MCF 10A (cell line): ENCODE measurements at regions not wholly inside any gene's neighbourhood (a gene's known extent, or its start where the extent isn't known, plus 50 kb on each side); places are given as distances from the start of the nearest gene placed in this dataset.

ENCODE experiments used
- BruUV-seq: library from RNA; stranded (reverse); fragments of 400-500 nt; replicated peaks from 2 replicates; lab custom pipeline; 2021; lab: Mats Ljungman, UMichigan
- CTCF ChIA-PET: fragments of 300-600 bp; sonication (Branson Sonifier 250); formaldehyde crosslinking; extraction: SDS; loops from one replicate; lab custom pipeline; 2021; ENCODE audit warnings: antibody characterized with exemption, inconsistent platforms; lab: Yijun Ruan, JAX
- POLR2A ChIA-PET: fragments of 300-600, 350-650 bp; sonication (Branson Sonifier 250); formaldehyde crosslinking; extraction: SDS; loops from one replicate; lab custom pipeline; 2020; ENCODE audit warnings: antibody characterized with exemption, inconsistent platforms; lab: Yijun Ruan, JAX
- DNase-seq: peaks from one replicate; pipeline ENCODE4 v3.0.0-alpha.2; 2018; ENCODE audit not compliant: unreplicated experiment
- H3K27ac Mint-ChIP-seq: one replicate; pipeline ENCODE4 v1.8.0; 2022; ENCODE audit warnings: mild to moderate bottlenecking, low read depth, mixed read lengths; ENCODE audit not compliant: unreplicated experiment
- H3K27me3 Mint-ChIP-seq: one replicate; pipeline ENCODE4 v1.8.0; 2022; ENCODE audit warnings: mixed read lengths; ENCODE audit not compliant: insufficient read depth, unreplicated experiment
- H3K36me3 Mint-ChIP-seq: one replicate; pipeline ENCODE4 v1.8.0; 2022; ENCODE audit warnings: mild to moderate bottlenecking, moderate library complexity, mixed read lengths; ENCODE audit not compliant: insufficient read depth, unreplicated experiment
- H3K4me1 Mint-ChIP-seq: one replicate; pipeline ENCODE4 v1.8.0; 2022; ENCODE audit warnings: mixed read lengths; ENCODE audit not compliant: insufficient read depth, unreplicated experiment
- H3K4me3 Mint-ChIP-seq: one replicate; pipeline ENCODE4 v1.8.0; 2022; ENCODE audit warnings: mild to moderate bottlenecking, moderate library complexity, mixed read lengths; ENCODE audit not compliant: unreplicated experiment
- H3K9me3 Mint-ChIP-seq: one replicate; pipeline ENCODE4 v1.8.0; 2022; ENCODE audit warnings: mixed read lengths; ENCODE audit not compliant: unreplicated experiment
- intact Hi-C: fragments of 100-400 bp; cut with micrococcal nuclease; formaldehyde crosslinking; loops from 2 replicates; pipeline ENCODE4 v1.14.1; 2022
- TF ChIP-seq, protein P1 (sequence below): fragments of 200-600 bp; IDR thresholded peaks from one replicate; pipeline ENCODE4 v1.8.0; 2022; ENCODE audit warnings: antibody characterized with exemption, mild to moderate bottlenecking; ENCODE audit not compliant: unreplicated experiment

DNA sequence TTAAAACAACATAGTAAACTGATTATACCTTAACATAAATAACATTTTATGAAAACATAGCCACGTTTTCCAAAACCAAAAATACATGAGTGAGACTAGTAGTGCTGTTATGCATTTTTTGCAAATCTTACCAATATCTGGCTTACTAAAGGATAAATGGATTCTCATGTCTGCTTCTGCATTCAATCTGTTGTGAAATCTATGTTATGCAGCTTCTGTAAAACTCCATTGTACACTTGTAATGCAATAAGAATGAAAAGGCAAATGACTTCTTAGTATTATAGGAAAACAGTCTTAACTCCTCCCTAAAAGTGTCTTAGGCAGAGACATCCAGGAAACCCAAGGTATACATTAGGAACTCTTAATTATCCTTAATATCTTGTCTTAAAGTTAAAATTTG lies 330.9 kb upstream of the THBS1 start:
- CTCF ChIA-PET, result interaction anchor here (0.7 to 0.9 kb wide), 2 partner anchors 52 to 563 kb away, joined by 3 read pairs; no protein-coding TSS in a partner anchor
- H3K27ac Mint-ChIP-seq, result no peak overlapping the region
- no peak for DNase-seq
- BruUV-seq, result no TSS peak
- H3K36me3 Mint-ChIP-seq, result no peaks in the 10 kb centered on the region
- no peaks in the 10 kb centered on the region for H3K27me3 Mint-ChIP-seq
- no peaks in the 10 kb centered on the region for H3K9me3 Mint-ChIP-seq
- H3K4me1 Mint-ChIP-seq, result peaks cover 8% of the 10 kb centered on the region
- intact Hi-C loops, result no loop called here
- TF ChIP-seq, protein P1, sequence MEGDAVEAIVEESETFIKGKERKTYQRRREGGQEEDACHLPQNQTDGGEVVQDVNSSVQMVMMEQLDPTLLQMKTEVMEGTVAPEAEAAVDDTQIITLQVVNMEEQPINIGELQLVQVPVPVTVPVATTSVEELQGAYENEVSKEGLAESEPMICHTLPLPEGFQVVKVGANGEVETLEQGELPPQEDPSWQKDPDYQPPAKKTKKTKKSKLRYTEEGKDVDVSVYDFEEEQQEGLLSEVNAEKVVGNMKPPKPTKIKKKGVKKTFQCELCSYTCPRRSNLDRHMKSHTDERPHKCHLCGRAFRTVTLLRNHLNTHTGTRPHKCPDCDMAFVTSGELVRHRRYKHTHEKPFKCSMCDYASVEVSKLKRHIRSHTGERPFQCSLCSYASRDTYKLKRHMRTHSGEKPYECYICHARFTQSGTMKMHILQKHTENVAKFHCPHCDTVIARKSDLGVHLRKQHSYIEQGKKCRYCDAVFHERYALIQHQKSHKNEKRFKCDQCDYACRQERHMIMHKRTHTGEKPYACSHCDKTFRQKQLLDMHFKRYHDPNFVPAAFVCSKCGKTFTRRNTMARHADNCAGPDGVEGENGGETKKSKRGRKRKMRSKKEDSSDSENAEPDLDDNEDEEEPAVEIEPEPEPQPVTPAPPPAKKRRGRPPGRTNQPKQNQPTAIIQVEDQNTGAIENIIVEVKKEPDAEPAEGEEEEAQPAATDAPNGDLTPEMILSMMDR, result no peak
- POLR2A ChIA-PET, result no interaction called here
- H3K4me3 Mint-ChIP-seq, result no peak overlapping the region

DNA sequence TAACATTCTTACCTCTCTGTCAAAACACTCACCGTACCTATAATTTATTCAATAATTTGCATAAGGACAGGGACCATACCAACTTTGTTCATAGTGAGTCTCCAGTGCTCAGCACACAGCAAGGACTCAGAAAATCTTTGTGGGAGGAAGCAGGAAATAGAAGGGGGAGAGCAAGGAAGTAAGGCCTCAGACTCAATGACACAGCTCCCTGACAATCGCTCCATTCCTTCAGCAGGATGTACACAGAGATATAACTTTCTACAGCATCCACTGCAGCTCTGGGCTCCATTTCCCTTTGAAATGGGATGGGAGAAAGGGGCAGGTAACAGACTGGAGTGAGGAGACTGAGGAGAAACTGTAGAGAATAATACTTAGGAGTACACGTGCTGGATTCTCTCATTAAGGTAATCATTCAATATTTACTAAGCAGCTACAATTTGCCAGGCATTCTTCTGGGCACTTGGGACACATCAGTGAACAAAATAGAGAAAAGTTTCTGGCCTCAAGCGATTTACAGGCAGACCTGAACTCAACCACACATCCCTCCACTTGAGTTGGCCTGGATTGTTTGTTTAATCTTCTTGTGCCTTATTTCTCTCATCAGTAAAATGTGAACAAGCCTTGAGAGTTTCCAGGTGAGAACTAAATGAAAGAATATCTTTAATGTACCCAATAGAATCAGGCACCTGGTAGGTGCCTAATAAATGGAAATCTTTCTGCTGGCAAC lies 330.3 kb upstream of the THBS1 start:
- no TSS peak for BruUV-seq
- no peak for DNase-seq
- Mint-ChIP-seq H3K4me1 (peaks cover 8% of the 10 kb centered on the region), H3K27ac (no peak overlapping the region), H3K4me3 (no peak overlapping the region), H3K36me3 (no peaks in the 10 kb centered on the region), H3K9me3 (no peaks in the 10 kb centered on the region), H3K27me3 (no peaks in the 10 kb centered on the region)
- intact Hi-C loops, result no loop called here
- CTCF ChIA-PET, result no interaction called here
- TF ChIP-seq, protein P1, result no peak
- POLR2A ChIA-PET, result no interaction called here

DNA sequence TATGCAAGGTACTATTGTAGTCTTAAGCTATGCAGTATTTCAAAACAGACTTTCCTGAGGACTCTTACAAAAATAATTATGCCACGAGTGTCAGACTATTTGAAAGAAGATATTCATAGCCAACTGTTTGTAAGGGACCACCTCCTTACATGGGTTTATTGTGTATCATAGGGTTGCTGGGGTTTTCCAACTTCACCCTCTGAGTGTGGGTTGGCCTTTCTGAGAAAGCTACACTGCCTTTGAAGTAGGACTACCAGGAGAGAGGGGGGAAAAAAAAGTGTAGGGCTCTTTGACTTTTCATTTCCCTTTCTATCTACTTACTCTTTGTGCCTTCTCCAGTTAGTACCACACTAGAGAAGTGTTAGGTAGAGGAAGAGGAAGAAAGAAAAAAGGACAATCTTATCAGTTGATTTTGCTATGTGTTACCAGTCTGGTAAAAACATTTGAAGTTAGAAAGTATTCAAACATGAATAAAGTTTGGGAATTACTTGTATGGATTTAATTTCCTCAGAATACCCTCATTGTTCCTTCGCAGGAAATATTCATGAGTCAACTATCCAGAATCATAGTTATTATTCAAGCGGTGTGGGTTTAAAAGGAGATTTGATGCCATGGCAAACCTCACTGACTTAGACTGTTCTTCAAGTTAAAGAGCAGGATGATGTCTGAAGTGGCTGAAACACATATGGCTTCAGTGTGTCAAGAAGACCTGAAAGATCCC lies 329.3 kb upstream of the THBS1 start:
- no peaks in the 10 kb centered on the region for H3K27me3 Mint-ChIP-seq
- H3K36me3 Mint-ChIP-seq, result no peaks in the 10 kb centered on the region
- intact Hi-C loops, result no loop called here
- H3K4me1 Mint-ChIP-seq, result peaks cover 8% of the 10 kb centered on the region
- DNase-seq, result no peak
- ChIA-PET POLR2A (no interaction called here), CTCF (interaction anchor here (0.7 kb wide), 1 partner anchor 34 kb away, joined by 4 read pairs; no protein-coding TSS in a partner anchor)
- no peaks in the 10 kb centered on the region for H3K9me3 Mint-ChIP-seq
- TF ChIP-seq, protein P1, result no peak
- H3K27ac Mint-ChIP-seq, result no peak overlapping the region
- H3K4me3 Mint-ChIP-seq, result no peak overlapping the region
- no TSS peak for BruUV-seq

DNA sequence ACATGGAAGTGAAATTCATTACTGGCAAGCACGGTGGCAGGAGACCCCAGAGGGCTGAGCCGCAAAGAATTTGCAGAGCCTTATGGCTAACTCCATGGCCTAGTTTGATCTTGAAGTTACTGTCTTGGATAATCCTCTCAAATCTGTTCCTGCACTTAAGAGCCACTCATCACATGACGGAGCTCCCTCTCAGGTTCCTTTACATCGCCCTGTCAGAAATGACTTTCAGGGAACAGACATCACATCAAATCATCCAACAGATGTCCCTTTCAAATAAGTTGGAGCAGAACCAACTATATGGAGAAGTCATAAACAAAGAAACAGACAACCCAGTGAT lies 328.8 kb upstream of the THBS1 start:
- Mint-ChIP-seq H3K4me3 (no peak overlapping the region), H3K36me3 (no peaks in the 10 kb centered on the region), H3K4me1 (peaks cover 8% of the 10 kb centered on the region), H3K27ac (no peak overlapping the region), H3K9me3 (no peaks in the 10 kb centered on the region), H3K27me3 (no peaks in the 10 kb centered on the region)
- no peak for DNase-seq
- no TSS peak for BruUV-seq
- ChIA-PET CTCF (interaction anchor here (0.7 kb wide), 1 partner anchor 34 kb away, joined by 4 read pairs; no protein-coding TSS in a partner anchor), POLR2A (no interaction called here)
- TF ChIP-seq, protein P1, result no peak
- intact Hi-C loops, result no loop called here
